Mammary epithelial cell (primary cell): ENCODE measurements at regions not wholly inside any gene's neighbourhood (a gene's known extent, or its start where the extent isn't known, plus 50 kb on each side); places are given as distances from the start of the nearest gene placed in this dataset.

Experiments
- CTCF ChIP-seq, 2 donors: IDR thresholded peaks in 1 of 2; conservative IDR thresholded peaks in 1 of 2; 2 replicates each; pipeline ENCODE4 v1.5.1; 2011 to 2012; ENCODE audit warnings: inconsistent platforms in 2 of 2, low read length in 2 of 2, mild to moderate bottlenecking in 2 of 2, control low read depth in 1 of 2, low read depth in 1 of 2; ENCODE audit not compliant: insufficient read depth in 1 of 2; ENCODE audit errors: extremely low read depth in 1 of 2
- EZH2 ChIP-seq: IDR thresholded peaks from 2 replicates; pipeline ENCODE4 v1.6.1; 2012; ENCODE audit warnings: low read length, inconsistent platforms, borderline replicate concordance

- TF ChIP-seq CTCF (conservative IDR thresholded peaks at IDR 0.05 in 1 of 2, IDR thresholded peaks at IDR 0.05 in 1 of 2; ENCODE audit: extremely low read depth in 1 of 2, insufficient read depth in 1 of 2, low read depth in 1 of 2, low read length in 2 of 2) = no peak
- no peak for TF ChIP-seq EZH2
These were observed 68.5 kb upstream of the LGR5 start for GRCh38 chr12:71371122-71371521.
